ENCODE measurements at regions not wholly inside any gene's neighbourhood (a gene's known extent, or its start where the extent isn't known, plus 50 kb on each side); places are given as distances from the start of the nearest gene placed in this dataset.

GRCh38 chrX:6856471-6856870 lies 291.0 kb upstream of the STS start:
- H3K9me3 Mint-ChIP-seq, result peaks cover 0 to 25% (median 6%) of the 10 kb centered on the region in 7 donors
- H3K4me1 Mint-ChIP-seq, result no peaks in the 10 kb centered on the region
- H3K36me3 Mint-ChIP-seq, result no peaks in the 10 kb centered on the region
- no peak overlapping the region for H3K27ac ChIP-seq (ENCODE audit: insufficient read depth, low read length, poor library complexity, severe bottlenecking)
- H3K4me3 ChIP-seq (ENCODE audit: low read depth, low read length), result no peak overlapping the region
- H3K27me3 Mint-ChIP-seq, result no peaks in the 10 kb centered on the region
- no peaks in the 10 kb centered on the region for H3K4me1 ChIP-seq (ENCODE audit: control insufficient read depth, insufficient read depth, low read length, poor library complexity, severe bottlenecking)
- H3K27me3 ChIP-seq (ENCODE audit: control insufficient read depth, insufficient read depth, low read length), result no peaks in the 10 kb centered on the region
- no peak overlapping the region for H3K27ac Mint-ChIP-seq
- H3K36me3 ChIP-seq (ENCODE audit: control insufficient read depth, insufficient read depth, low read length), result no peaks in the 10 kb centered on the region
- DNase-seq (no peak), ATAC-seq (ENCODE audit: low read depth in 2 of 2) (no peak)
- H3K4me3 Mint-ChIP-seq, result no peak overlapping the region
- peaks cover 3% of the 10 kb centered on the region in 2 experiments for H3K9me3 ChIP-seq (ENCODE audit: control insufficient read depth in 2 of 2, low read length in 2 of 2)

GRCh38 chrX:6852869-6853268 lies 294.6 kb upstream of the STS start:
- H3K27ac ChIP-seq (ENCODE audit: insufficient read depth, low read length, poor library complexity, severe bottlenecking), result no peak overlapping the region
- DNase-seq, result no peak
- Mint-ChIP-seq H3K27ac (no peak overlapping the region), H3K4me1 (no peaks in the 10 kb centered on the region), H3K4me3 (no peak overlapping the region), H3K9me3 (peaks cover 0 to 9% (median 1%) of the 10 kb centered on the region in 7 donors), H3K27me3 (no peaks in the 10 kb centered on the region), H3K36me3 (no peaks in the 10 kb centered on the region)
- ATAC-seq (ENCODE audit: low read depth in 2 of 2), result no peak
- H3K9me3 ChIP-seq (ENCODE audit: control insufficient read depth in 2 of 2, low read length in 2 of 2), result no peaks in the 10 kb centered on the region
- H3K4me1 ChIP-seq (ENCODE audit: control insufficient read depth, insufficient read depth, low read length, poor library complexity, severe bottlenecking), result no peaks in the 10 kb centered on the region
- H3K27me3 ChIP-seq (ENCODE audit: control insufficient read depth, insufficient read depth, low read length), result no peaks in the 10 kb centered on the region
- no peaks in the 10 kb centered on the region for H3K36me3 ChIP-seq (ENCODE audit: control insufficient read depth, insufficient read depth, low read length)
- no peak overlapping the region for H3K4me3 ChIP-seq (ENCODE audit: low read depth, low read length)

DNA sequence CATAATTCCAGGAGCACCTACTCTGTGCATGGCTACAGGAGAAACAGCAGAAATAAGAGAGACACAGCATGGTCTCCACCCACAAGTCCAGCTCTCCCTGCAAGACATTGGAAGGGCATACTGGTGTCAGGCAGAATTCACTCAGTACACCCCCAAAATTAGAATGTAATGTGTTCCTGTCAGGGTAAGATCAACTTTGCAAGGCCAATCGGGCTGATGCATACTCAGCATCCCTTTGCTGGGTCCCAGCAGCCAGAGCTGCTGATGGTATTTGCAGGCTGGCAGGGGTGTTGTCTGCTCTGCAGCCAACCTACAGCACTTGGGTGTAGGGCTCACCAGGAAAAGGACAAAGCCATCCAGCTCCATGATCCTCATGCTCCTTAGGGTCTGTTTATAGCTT lies 295.4 kb upstream of the STS start:
- no peaks in the 10 kb centered on the region for H3K36me3 Mint-ChIP-seq
- H3K9me3 Mint-ChIP-seq, result peaks cover 0 to 9% (median 1%) of the 10 kb centered on the region in 7 donors
- H3K27me3 Mint-ChIP-seq, result no peaks in the 10 kb centered on the region
- no peak overlapping the region for H3K27ac ChIP-seq (ENCODE audit: insufficient read depth, low read length, poor library complexity, severe bottlenecking)
- ATAC-seq (ENCODE audit: low read depth in 2 of 2), result no peak
- H3K4me3 Mint-ChIP-seq, result no peak overlapping the region
- H3K4me1 ChIP-seq (ENCODE audit: control insufficient read depth, insufficient read depth, low read length, poor library complexity, severe bottlenecking), result no peaks in the 10 kb centered on the region
- H3K4me3 ChIP-seq (ENCODE audit: low read depth, low read length), result no peak overlapping the region
- no peaks in the 10 kb centered on the region for H3K4me1 Mint-ChIP-seq
- no peaks in the 10 kb centered on the region for H3K27me3 ChIP-seq (ENCODE audit: control insufficient read depth, insufficient read depth, low read length)
- no peak overlapping the region for H3K27ac Mint-ChIP-seq
- no peak for DNase-seq
- no peaks in the 10 kb centered on the region for H3K36me3 ChIP-seq (ENCODE audit: control insufficient read depth, insufficient read depth, low read length)
- no peaks in the 10 kb centered on the region for H3K9me3 ChIP-seq (ENCODE audit: control insufficient read depth in 2 of 2, low read length in 2 of 2)

- peaks cover 0 to 9% (median 1%) of the 10 kb centered on the region in 7 donors for H3K9me3 Mint-ChIP-seq
- H3K27me3 Mint-ChIP-seq, result no peaks in the 10 kb centered on the region
- Histone ChIP-seq H3K4me1 (ENCODE audit: control insufficient read depth, insufficient read depth, low read length, poor library complexity, severe bottlenecking) (no peaks in the 10 kb centered on the region), H3K36me3 (ENCODE audit: control insufficient read depth, insufficient read depth, low read length) (no peaks in the 10 kb centered on the region), H3K27me3 (ENCODE audit: control insufficient read depth, insufficient read depth, low read length) (no peaks in the 10 kb centered on the region), H3K4me3 (ENCODE audit: low read depth, low read length) (no peak overlapping the region), H3K9me3 (ENCODE audit: control insufficient read depth in 2 of 2, low read length in 2 of 2) (no peaks in the 10 kb centered on the region), H3K27ac (ENCODE audit: insufficient read depth, low read length, poor library complexity, severe bottlenecking) (no peak overlapping the region)
- no peaks in the 10 kb centered on the region for H3K36me3 Mint-ChIP-seq
- H3K27ac Mint-ChIP-seq, result peak overlapping the region in 1 of 3 donors; percentile 26
- ATAC-seq (ENCODE audit: low read depth in 2 of 2) (no peak), DNase-seq (no peak)
- H3K4me1 Mint-ChIP-seq, result no peaks in the 10 kb centered on the region
- H3K4me3 Mint-ChIP-seq, result no peak overlapping the region
Measured at GRCh38 chrX:6851140-6851539, 296.4 kb upstream of the STS start.

DNA sequence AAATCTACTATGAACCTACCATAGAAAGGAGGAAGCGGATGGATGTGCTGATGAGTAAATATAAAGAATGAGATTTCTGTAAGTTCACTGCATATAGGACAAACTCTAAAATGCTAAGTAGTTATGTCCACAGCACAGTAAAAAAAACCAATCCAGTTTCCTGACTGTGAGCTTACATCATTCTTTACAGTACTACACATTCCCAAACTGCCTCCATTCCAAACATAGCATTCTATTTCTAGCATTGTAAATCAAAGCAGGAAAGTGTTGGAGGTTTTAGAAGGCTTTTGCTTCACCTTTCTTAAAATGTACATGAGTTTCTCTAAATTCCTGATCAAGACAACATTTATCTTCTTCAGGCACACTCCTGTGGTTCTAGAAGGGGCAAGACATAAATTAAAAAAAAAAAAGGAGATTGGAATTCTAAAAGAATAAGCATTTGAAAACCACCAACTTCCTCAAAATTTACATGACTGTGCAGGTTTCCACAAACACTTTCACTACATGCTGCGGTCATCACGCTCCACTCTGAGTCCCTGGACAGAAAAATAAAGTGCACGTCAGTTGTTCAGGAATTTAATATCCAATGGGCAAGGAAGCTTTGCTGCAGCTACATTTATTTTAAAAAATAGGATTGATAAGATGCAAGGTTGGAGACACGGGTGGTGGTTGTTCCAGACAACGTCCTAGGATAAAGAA lies 297.6 kb upstream of the STS start:
- no peaks in the 10 kb centered on the region for H3K27me3 Mint-ChIP-seq
- ATAC-seq (ENCODE audit: low read depth in 2 of 2) (no peak), DNase-seq (no peak)
- Histone ChIP-seq H3K4me1 (ENCODE audit: control insufficient read depth, insufficient read depth, low read length, poor library complexity, severe bottlenecking) (no peaks in the 10 kb centered on the region), H3K27me3 (ENCODE audit: control insufficient read depth, insufficient read depth, low read length) (no peaks in the 10 kb centered on the region), H3K27ac (ENCODE audit: insufficient read depth, low read length, poor library complexity, severe bottlenecking) (no peak overlapping the region), H3K36me3 (ENCODE audit: control insufficient read depth, insufficient read depth, low read length) (no peaks in the 10 kb centered on the region), H3K9me3 (ENCODE audit: control insufficient read depth in 2 of 2, low read length in 2 of 2) (peaks cover 0 to 3% of the 10 kb centered on the region in 2 experiments), H3K4me3 (ENCODE audit: low read depth, low read length) (no peak overlapping the region)
- no peak overlapping the region for H3K4me3 Mint-ChIP-seq
- H3K36me3 Mint-ChIP-seq, result no peaks in the 10 kb centered on the region
- H3K27ac Mint-ChIP-seq, result no peak overlapping the region
- peaks cover 0 to 9% (median 1%) of the 10 kb centered on the region in 7 donors for H3K9me3 Mint-ChIP-seq
- H3K4me1 Mint-ChIP-seq, result no peaks in the 10 kb centered on the region

- peaks cover 0 to 2% of the 10 kb centered on the region in 2 experiments for H3K9me3 ChIP-seq (ENCODE audit: control insufficient read depth in 2 of 2, low read length in 2 of 2)
- H3K27me3 ChIP-seq (ENCODE audit: control insufficient read depth, insufficient read depth, low read length), result no peaks in the 10 kb centered on the region
- Mint-ChIP-seq H3K4me3 (no peak overlapping the region), H3K4me1 (no peaks in the 10 kb centered on the region), H3K36me3 (no peaks in the 10 kb centered on the region), H3K9me3 (peaks cover 0 to 10% (median 3%) of the 10 kb centered on the region in 7 donors), H3K27ac (no peak overlapping the region), H3K27me3 (no peaks in the 10 kb centered on the region)
- no peaks in the 10 kb centered on the region for H3K4me1 ChIP-seq (ENCODE audit: control insufficient read depth, insufficient read depth, low read length, poor library complexity, severe bottlenecking)
- no peaks in the 10 kb centered on the region for H3K36me3 ChIP-seq (ENCODE audit: control insufficient read depth, insufficient read depth, low read length)
- H3K27ac ChIP-seq (ENCODE audit: insufficient read depth, low read length, poor library complexity, severe bottlenecking), result no peak overlapping the region
- DNase-seq (no peak), ATAC-seq (ENCODE audit: low read depth in 2 of 2) (no peak)
- H3K4me3 ChIP-seq (ENCODE audit: low read depth, low read length), result no peak overlapping the region
Measured at GRCh38 chrX:6832619-6833018, 297.7 kb upstream of the VCX3A start.

GRCh38 chrX:6826856-6827255 lies 291.9 kb upstream of the VCX3A start:
- DNase-seq (no peak), ATAC-seq (ENCODE audit: low read depth in 2 of 2) (no peak)
- Histone ChIP-seq H3K27ac (ENCODE audit: insufficient read depth, low read length, poor library complexity, severe bottlenecking) (no peak overlapping the region), H3K36me3 (ENCODE audit: control insufficient read depth, insufficient read depth, low read length) (no peaks in the 10 kb centered on the region), H3K9me3 (ENCODE audit: control insufficient read depth in 2 of 2, low read length in 2 of 2) (no peaks in the 10 kb centered on the region), H3K4me3 (ENCODE audit: low read depth, low read length) (no peak overlapping the region), H3K27me3 (ENCODE audit: control insufficient read depth, insufficient read depth, low read length) (no peaks in the 10 kb centered on the region), H3K4me1 (ENCODE audit: control insufficient read depth, insufficient read depth, low read length, poor library complexity, severe bottlenecking) (no peaks in the 10 kb centered on the region)
- Mint-ChIP-seq H3K36me3 (no peaks in the 10 kb centered on the region), H3K27ac (no peak overlapping the region), H3K4me3 (no peak overlapping the region), H3K9me3 (peaks cover 0 to 11% (median 0%) of the 10 kb centered on the region in 7 donors), H3K4me1 (no peaks in the 10 kb centered on the region), H3K27me3 (no peaks in the 10 kb centered on the region)

GRCh38 chrX:6821730-6822129 lies 286.8 kb upstream of the VCX3A start:
- Histone ChIP-seq H3K4me1 (ENCODE audit: control insufficient read depth, insufficient read depth, low read length, poor library complexity, severe bottlenecking) (no peaks in the 10 kb centered on the region), H3K9me3 (ENCODE audit: control insufficient read depth in 2 of 2, low read length in 2 of 2) (no peaks in the 10 kb centered on the region), H3K27me3 (ENCODE audit: control insufficient read depth, insufficient read depth, low read length) (no peaks in the 10 kb centered on the region), H3K4me3 (ENCODE audit: low read depth, low read length) (no peak overlapping the region), H3K27ac (ENCODE audit: insufficient read depth, low read length, poor library complexity, severe bottlenecking) (no peak overlapping the region), H3K36me3 (ENCODE audit: control insufficient read depth, insufficient read depth, low read length) (no peaks in the 10 kb centered on the region)
- ATAC-seq (ENCODE audit: low read depth in 2 of 2) (no peak), DNase-seq (no peak)
- Mint-ChIP-seq H3K4me3 (no peak overlapping the region), H3K9me3 (peaks cover 0 to 9% (median 0%) of the 10 kb centered on the region in 7 donors), H3K27ac (no peak overlapping the region), H3K36me3 (no peaks in the 10 kb centered on the region), H3K27me3 (no peaks in the 10 kb centered on the region), H3K4me1 (no peaks in the 10 kb centered on the region)

All from CD4-positive, CD25-positive, alpha-beta regulatory T cell (primary cell).